Neuron (in vitro differentiated cells): ENCODE measurements at regions not wholly inside any gene's neighbourhood (a gene's known extent, or its start where the extent isn't known, plus 50 kb on each side); places are given as distances from the start of the nearest gene placed in this dataset.

ENCODE experiments used
- H2AFZ ChIP-seq: one replicate; pipeline ENCODE4 v1.6.1; 2013; ENCODE audit warnings: low read depth, mild to moderate bottlenecking, inconsistent platforms, low read length, moderate library complexity
- H3K27me3 ChIP-seq: one replicate; pipeline ENCODE4 v1.6.1; 2013; ENCODE audit warnings: low read length; ENCODE audit not compliant: insufficient read depth
- H3K36me3 ChIP-seq: one replicate; pipeline ENCODE4 v1.6.1; 2013; ENCODE audit warnings: low read length; ENCODE audit not compliant: insufficient read depth
- H3K4me1 ChIP-seq: one replicate; pipeline ENCODE4 v1.6.1; 2013; ENCODE audit warnings: low read length; ENCODE audit not compliant: insufficient read depth
- H3K4me3 ChIP-seq: 2 replicates; pipeline ENCODE4 v1.5.1; 2013; ENCODE audit warnings: mild to moderate bottlenecking, low read length, moderate library complexity
- H3K9me3 ChIP-seq: one replicate; pipeline ENCODE4 v1.6.1; 2013; ENCODE audit warnings: low read length

GRCh38 chr18:78685250-78685979, 294.2 kb upstream of the SALL3 start:
- H3K4me1 ChIP-seq = no peaks in the 10 kb centered on the region
- H3K36me3 ChIP-seq = no peaks in the 10 kb centered on the region
- no peak overlapping the region for H3K4me3 ChIP-seq
- no peaks in the 10 kb centered on the region for H3K9me3 ChIP-seq
- no peak overlapping the region for H2AFZ ChIP-seq
- H3K27me3 ChIP-seq = peaks cover 9% of the 10 kb centered on the region

GRCh38 chr18:78685980-78686530, 293.6 kb upstream of the SALL3 start:
- Histone ChIP-seq H3K36me3 (no peaks in the 10 kb centered on the region), H3K4me3 (no peak overlapping the region), H3K27me3 (peaks cover 9% of the 10 kb centered on the region), H3K9me3 (no peaks in the 10 kb centered on the region), H3K4me1 (no peaks in the 10 kb centered on the region), H2AFZ (no peak overlapping the region)

DNA sequence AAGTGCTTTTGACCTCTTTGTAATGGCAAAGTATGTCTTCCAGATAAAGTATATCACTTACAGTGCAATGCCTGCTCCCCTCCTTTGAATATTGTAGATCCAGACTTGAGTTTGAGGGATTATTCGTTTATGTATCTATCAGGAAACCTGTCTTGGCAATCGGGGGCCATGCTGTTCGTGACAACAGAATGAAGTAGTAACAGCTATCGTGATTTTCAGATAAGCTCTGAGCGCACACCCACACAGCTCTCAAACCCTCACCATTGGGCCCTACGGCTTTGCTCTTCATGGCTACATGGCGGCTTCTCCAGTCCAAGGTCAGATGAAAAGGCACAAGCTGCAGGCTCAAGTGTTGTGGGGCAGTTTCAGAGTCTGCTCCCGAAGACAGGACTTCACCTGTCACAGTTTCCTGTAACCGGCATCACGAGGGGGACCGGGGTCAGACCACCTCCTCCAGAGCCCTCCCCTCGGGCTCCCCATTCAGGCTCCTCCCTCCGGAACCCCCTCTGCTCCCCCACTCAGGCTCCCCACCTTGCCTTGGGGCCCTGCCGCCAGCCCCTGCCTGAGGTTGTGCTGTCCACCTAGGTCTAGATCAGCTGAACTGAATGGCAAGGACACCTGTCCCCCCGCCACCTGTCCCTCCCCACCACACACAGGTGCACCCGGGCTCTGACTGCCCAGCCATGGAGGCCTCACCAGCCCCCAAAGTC, 292.5 kb upstream of the SALL3 start:
- H3K4me3 ChIP-seq = no peak overlapping the region

GRCh38 chr18:78687736-78688135, 291.9 kb upstream of the SALL3 start:
- Histone ChIP-seq H3K36me3 (no peaks in the 10 kb centered on the region), H3K4me1 (no peaks in the 10 kb centered on the region), H3K4me3 (no peak overlapping the region), H2AFZ (no peak overlapping the region), H3K9me3 (no peaks in the 10 kb centered on the region), H3K27me3 (peaks cover 9% of the 10 kb centered on the region)

More for the DNA sequence above, 292.5 kb upstream of the SALL3 start:
- no peak overlapping the region for H2AFZ ChIP-seq
- no peaks in the 10 kb centered on the region for H3K9me3 ChIP-seq
- no peaks in the 10 kb centered on the region for H3K36me3 ChIP-seq
- no peaks in the 10 kb centered on the region for H3K4me1 ChIP-seq
- H3K27me3 ChIP-seq = peaks cover 9% of the 10 kb centered on the region

DNA sequence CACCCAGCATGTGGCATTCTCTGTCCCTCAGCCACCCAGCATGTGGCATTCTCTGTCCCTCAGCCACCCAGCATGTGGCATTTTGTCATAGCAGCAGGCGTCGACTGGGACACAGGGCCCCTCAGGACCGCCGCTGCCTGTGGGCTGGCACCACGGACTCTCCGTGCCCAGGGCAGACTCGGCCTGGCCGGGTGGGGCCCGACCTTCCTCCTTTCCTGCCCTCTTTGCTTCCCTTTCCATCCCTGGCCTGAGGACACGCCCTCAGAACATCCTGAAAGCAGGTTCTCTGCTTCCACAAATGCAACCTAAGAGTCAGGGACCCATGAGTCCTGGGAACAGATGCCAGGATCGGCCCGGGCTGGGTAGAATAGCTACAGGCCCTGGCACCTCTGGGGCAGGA, 291.4 kb upstream of the SALL3 start:
- H3K4me3 ChIP-seq = no peak overlapping the region
- no peaks in the 10 kb centered on the region for H3K36me3 ChIP-seq
- H3K4me1 ChIP-seq = no peaks in the 10 kb centered on the region
- H3K9me3 ChIP-seq = no peaks in the 10 kb centered on the region
- H3K27me3 ChIP-seq = peaks cover 9% of the 10 kb centered on the region
- H2AFZ ChIP-seq = no peak overlapping the region

- H3K27me3 ChIP-seq = peaks cover 9% of the 10 kb centered on the region
- H3K4me1 ChIP-seq = no peaks in the 10 kb centered on the region
- no peak overlapping the region for H3K4me3 ChIP-seq
- H2AFZ ChIP-seq = no peak overlapping the region
- no peaks in the 10 kb centered on the region for H3K36me3 ChIP-seq
- no peaks in the 10 kb centered on the region for H3K9me3 ChIP-seq
Observed at GRCh38 chr18:78688916-78689315, 290.7 kb upstream of the SALL3 start.

- Histone ChIP-seq H3K4me1 (no peaks in the 10 kb centered on the region), H3K4me3 (no peak overlapping the region), H3K9me3 (no peaks in the 10 kb centered on the region), H3K27me3 (peaks cover 9% of the 10 kb centered on the region), H2AFZ (no peak overlapping the region), H3K36me3 (no peaks in the 10 kb centered on the region)
Observed at GRCh38 chr18:78689606-78690005, 290.0 kb upstream of the SALL3 start.

DNA sequence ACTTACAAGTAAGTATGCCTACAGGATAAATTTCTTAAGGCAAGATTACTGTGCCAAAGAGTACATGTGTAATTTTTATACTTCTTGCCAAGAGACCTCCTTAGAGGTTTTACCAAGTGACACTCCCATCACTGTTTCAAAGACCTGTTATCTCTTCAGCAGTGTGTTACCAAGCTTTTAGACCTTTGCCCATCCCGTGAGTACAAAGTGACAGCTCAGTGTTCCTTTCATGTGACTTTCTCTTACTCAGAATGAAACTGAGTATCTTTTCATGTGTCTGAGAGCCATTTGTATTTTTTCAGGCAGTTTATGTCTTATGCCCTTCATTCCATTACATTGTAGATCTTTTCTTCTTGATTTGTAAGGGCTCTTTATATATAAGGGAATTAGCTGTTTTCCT, 287.5 kb upstream of the SALL3 start:
- no peaks in the 10 kb centered on the region for H3K9me3 ChIP-seq
- no peak overlapping the region for H3K4me3 ChIP-seq
- H2AFZ ChIP-seq = no peak overlapping the region
- H3K4me1 ChIP-seq = no peaks in the 10 kb centered on the region
- H3K27me3 ChIP-seq = peaks cover 4% of the 10 kb centered on the region
- no peaks in the 10 kb centered on the region for H3K36me3 ChIP-seq

DNA sequence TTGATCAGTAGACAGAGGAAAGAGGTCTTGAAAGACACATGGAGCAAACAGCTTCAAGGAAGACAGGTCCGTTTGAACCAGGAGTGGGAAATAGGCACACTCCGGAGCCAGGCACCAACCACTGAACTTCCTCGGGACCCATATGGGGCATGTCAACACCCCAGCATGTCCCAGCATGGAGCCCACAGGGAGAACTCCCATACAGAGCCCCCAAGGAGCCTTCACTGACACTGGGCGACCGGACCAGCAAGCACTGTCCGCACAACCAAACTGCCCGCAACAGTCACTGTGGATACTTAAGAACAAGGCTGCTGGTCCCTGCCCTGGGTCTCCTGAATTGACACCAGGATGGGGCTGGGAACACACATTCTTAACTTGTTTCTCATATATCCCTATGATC, 286.2 kb upstream of the SALL3 start:
- Histone ChIP-seq H3K36me3 (no peaks in the 10 kb centered on the region), H2AFZ (no peak overlapping the region), H3K9me3 (no peaks in the 10 kb centered on the region), H3K4me3 (no peak overlapping the region), H3K4me1 (no peaks in the 10 kb centered on the region), H3K27me3 (no peaks in the 10 kb centered on the region)

DNA sequence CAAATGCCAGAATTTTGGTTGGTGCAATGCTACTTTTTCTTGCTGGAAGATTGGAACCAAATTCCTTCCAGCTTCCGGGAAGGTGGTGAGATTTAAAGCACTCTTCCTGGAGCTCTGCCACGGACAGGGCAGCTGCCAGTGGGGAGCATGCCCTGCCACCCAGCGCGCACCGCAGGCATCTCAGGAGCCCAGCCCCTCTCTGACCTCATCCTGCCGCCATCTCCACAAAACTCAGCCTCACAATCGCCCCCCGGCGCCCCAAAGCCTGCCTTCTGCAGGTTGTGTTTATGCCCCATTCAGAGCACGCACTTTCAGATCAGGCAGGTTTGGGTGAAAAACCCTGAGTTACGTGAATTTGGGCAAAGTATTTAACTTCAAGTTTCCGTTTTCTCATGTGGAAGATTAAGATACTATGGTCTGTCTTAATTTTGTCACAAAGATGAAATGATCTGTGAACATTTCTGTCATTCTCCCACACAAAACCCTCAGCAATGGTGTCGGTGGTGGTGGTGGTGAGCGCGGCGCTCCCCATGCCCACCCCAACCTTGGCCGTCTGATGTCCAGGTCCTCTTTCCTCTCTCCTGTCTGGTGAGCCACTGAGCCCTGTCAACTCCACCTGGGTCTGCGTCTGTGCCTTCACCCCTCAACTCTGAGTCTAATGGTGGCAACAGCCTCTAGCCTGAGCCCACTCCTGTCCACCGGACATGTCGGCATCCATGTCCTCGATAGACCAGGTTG, 282.8 kb upstream of the SALL3 start:
- Histone ChIP-seq H3K27me3 (no peaks in the 10 kb centered on the region), H2AFZ (no peak overlapping the region), H3K36me3 (no peaks in the 10 kb centered on the region)

GRCh38 chr18:78697446-78697845, 282.2 kb upstream of the SALL3 start:
- peaks cover 5% of the 10 kb centered on the region for H3K4me1 ChIP-seq
- no peaks in the 10 kb centered on the region for H3K36me3 ChIP-seq
- H3K9me3 ChIP-seq = no peaks in the 10 kb centered on the region
- no peaks in the 10 kb centered on the region for H3K27me3 ChIP-seq
- H3K4me3 ChIP-seq = no peak overlapping the region
- H2AFZ ChIP-seq = no peak overlapping the region

More for the DNA sequence above, 282.8 kb upstream of the SALL3 start:
- no peak overlapping the region for H3K4me3 ChIP-seq
- H3K4me1 ChIP-seq = peaks cover under 1% of the 10 kb centered on the region
- no peaks in the 10 kb centered on the region for H3K9me3 ChIP-seq

DNA sequence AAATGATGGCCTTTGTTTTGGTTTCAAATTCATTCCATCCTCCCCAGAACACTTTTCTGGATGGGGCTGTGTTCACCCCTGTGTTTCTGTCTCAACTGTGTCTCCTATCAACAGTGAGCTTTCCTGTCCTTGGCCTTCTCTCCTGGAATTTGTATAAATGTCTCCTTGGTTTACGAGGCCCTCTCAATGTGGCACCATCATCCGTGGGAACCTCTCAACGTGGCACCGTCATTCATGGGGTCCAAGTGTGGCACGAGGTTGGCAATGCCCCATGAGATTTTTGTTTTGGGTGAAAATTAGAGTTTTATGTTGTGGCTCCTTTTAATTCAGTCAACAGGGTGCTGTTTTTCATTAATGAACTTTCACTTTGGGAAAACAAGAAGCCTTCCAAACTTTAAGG, 280.7 kb upstream of the SALL3 start:
- Histone ChIP-seq H3K9me3 (no peaks in the 10 kb centered on the region), H3K4me1 (peaks cover 5% of the 10 kb centered on the region), H2AFZ (no peak overlapping the region), H3K27me3 (no peaks in the 10 kb centered on the region), H3K36me3 (no peaks in the 10 kb centered on the region), H3K4me3 (no peak overlapping the region)

DNA sequence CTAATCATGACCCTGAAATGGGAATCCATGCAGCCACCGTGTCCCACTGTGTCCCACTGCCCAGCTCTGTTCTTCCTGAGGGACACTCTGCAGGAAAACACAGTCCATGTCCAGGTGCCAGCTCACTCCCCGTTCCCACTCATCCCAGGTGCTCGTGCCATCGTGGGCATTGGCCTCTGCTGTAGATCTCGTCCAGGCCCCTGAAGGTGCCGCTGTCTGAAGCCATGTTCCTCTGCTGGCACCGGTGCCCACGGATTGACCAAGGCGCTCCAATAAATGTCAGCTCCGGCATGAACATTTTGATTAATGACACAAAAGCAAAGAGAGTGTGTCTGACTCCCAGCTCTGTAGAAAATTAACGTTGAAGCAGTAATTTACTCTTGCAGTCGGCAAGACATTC, 280.1 kb upstream of the SALL3 start:
- Histone ChIP-seq H2AFZ (no peak overlapping the region), H3K4me3 (no peak overlapping the region), H3K27me3 (no peaks in the 10 kb centered on the region), H3K9me3 (no peaks in the 10 kb centered on the region), H3K4me1 (peaks cover 5% of the 10 kb centered on the region), H3K36me3 (no peaks in the 10 kb centered on the region)
